NB4 (cell line): ENCODE measurements at regions not wholly inside any gene's neighbourhood (a gene's known extent, or its start where the extent isn't known, plus 50 kb on each side); places are given as distances from the start of the nearest gene placed in this dataset.

Experiments
- DNase-seq: peaks from one replicate; pipeline ENCODE4 v3.0.0; 2010; ENCODE audit warnings: low read depth
- H3K4me3 ChIP-seq: one replicate; pipeline ENCODE4 v1.5.1; 2011; ENCODE audit warnings: mild to moderate bottlenecking, low read depth, low read length, moderate library complexity
- MYC ChIP-seq: IDR thresholded peaks from 2 replicates; pipeline ENCODE4 v1.6.1; 2011; ENCODE audit warnings: low read depth, low read length
- POLR2A ChIP-seq: IDR thresholded peaks from 2 replicates; pipeline ENCODE4 v1.6.1; 2011; ENCODE audit warnings: mild to moderate bottlenecking; ENCODE audit not compliant: insufficient read length; ENCODE audit errors: extremely low read depth
- TF ChIP-seq, protein P1 (sequence below): IDR thresholded peaks from one replicate; pipeline ENCODE4 v1.5.1; 2012; ENCODE audit warnings: low read depth, low read length
- TF ChIP-seq, protein P2 (sequence below): IDR thresholded peaks from 2 replicates; pipeline ENCODE4 v1.6.1; 2011; ENCODE audit warnings: low read depth, low read length

DNA sequence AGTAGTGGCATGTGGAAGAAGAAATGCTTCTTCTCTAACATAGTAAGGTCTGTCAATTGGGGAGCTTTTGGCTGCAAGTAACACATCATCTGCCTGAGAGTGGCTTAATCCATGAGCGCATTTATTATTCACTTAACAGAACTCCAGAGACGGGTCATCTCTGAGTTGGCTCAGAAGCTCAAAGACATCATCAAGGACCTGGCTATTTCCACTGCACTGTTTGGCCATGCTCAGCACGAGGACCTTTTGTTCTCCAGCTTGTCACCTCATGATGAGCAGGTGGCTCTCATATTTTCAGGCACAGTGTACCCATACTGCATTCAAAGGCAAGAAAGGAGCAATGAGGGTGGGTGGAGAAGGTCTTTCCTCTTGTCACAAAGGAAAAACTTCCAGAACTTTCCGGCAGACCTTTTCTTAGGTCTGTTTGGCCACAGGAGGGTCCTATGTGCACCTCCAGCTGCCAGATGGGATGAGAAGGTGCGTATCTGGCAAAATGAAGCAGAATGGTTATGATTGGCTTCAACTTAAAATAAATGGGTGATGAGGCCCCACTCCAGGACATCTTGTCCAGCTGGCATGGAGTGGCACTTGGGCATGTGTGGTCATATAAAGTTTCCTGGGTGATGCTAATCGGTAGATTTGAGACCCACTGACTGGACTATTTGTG, 55.6 kb upstream of the SHH start:
- TF ChIP-seq POLR2A = no peak
- TF ChIP-seq, protein P1, sequence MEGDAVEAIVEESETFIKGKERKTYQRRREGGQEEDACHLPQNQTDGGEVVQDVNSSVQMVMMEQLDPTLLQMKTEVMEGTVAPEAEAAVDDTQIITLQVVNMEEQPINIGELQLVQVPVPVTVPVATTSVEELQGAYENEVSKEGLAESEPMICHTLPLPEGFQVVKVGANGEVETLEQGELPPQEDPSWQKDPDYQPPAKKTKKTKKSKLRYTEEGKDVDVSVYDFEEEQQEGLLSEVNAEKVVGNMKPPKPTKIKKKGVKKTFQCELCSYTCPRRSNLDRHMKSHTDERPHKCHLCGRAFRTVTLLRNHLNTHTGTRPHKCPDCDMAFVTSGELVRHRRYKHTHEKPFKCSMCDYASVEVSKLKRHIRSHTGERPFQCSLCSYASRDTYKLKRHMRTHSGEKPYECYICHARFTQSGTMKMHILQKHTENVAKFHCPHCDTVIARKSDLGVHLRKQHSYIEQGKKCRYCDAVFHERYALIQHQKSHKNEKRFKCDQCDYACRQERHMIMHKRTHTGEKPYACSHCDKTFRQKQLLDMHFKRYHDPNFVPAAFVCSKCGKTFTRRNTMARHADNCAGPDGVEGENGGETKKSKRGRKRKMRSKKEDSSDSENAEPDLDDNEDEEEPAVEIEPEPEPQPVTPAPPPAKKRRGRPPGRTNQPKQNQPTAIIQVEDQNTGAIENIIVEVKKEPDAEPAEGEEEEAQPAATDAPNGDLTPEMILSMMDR = no peak
- TF ChIP-seq MYC = no peak
- TF ChIP-seq, protein P2, sequence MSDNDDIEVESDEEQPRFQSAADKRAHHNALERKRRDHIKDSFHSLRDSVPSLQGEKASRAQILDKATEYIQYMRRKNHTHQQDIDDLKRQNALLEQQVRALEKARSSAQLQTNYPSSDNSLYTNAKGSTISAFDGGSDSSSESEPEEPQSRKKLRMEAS = no peak
- H3K4me3 ChIP-seq = no peak overlapping the region
- no peak for DNase-seq

DNA sequence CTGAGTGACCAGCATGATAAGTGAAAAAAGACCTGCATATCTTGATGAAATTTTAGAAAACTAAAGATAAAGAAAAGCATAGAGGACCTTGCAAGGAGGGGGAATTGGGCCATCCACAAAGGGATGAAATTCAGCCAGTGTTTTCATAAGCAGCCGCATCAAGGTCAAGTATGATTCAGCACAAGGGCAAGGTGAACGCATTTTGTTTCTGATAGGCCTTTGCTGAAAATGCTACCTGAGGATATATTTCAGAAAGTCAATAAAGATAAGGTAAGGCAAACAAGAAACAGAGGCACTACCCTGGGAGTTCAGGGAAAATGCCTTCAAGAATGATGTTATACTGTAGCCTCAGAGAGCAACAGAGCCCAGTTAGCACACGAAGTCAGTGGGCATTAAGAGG, 55.0 kb upstream of the SHH start:
- TF ChIP-seq POLR2A (no peak), MYC (no peak)
- TF ChIP-seq, protein P2 = no peak
- TF ChIP-seq, protein P1 = no peak
- H3K4me3 ChIP-seq = no peak overlapping the region
- DNase-seq = no peak

DNA sequence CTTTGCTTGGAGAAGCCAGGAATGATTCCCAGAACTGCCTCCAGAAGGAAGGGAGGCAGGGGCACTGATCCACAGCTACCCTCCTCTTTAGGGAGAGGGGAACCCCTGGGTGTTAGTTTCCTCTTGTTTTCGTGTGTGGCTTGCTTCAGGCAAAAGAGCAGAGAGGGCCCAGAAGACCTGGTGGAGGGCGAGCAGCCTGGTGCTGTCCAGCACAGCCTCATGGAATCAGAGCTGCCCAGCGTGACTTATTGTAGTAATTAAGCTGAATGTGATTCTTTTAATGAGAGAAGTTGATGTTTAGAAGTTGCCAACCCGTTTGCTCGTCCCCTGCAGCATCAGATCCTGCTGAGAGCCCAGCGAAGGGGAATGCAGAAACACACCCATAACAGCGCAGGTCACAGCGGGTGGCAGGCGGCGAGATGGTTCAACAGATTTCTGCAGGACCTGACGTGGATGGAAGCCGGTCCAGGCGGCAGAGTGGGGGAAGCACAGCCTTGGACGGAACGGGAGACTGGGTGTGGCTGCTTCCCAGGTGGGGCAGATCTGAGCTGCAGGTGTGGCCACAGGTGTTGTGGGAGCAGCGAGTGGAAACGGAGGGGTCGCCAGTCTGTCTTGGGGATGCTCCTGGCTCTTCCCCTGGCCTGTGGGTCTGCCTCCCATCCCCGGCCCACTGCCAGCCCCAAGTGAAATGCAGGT, 53.7 kb upstream of the SHH start:
- no peak for TF ChIP-seq POLR2A
- TF ChIP-seq, protein P2 = 0 out of 2 replicates have a peak, but pooled peaks have one; percentile 6
- no peak for DNase-seq
- H3K4me3 ChIP-seq = no peak overlapping the region

DNA sequence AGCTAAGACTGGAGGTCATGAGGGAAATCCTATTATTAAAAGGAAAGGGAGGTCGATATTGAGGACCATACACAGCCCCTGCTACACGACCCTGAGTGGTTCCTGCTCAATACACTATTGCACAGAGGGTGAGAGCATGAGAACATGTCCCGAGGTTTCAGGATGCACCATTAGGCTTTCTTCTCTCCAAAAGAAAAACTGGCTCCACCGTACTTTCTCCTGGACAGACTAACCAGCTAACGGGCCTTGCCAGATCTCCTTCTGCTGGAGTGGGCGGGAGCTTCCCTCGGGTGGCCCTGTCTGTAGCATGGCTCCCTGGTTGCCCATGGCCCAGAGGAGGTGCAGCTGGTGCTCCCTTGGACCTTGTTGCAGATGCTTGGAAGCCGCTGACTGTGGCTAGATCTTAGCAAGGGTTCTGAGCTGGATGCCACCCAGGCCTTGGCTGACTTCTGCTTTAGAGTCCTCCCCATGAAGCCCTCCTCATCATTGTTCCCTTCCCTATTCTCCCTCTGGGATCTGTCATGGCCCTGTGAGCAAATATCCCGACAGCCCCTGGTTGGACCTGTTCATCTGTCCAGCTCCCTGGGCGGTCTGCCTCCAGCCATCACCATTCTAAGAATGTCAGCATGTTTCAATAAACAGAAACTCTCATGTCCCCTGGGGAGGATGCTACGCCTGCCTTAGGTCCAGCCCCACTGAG, 52.9 kb upstream of the SHH start:
- H3K4me3 ChIP-seq = no peak overlapping the region
- no peak for TF ChIP-seq MYC
- no peak for TF ChIP-seq POLR2A
- TF ChIP-seq, protein P1 = no peak
- TF ChIP-seq, protein P2 = no peak
- no peak for DNase-seq

DNA sequence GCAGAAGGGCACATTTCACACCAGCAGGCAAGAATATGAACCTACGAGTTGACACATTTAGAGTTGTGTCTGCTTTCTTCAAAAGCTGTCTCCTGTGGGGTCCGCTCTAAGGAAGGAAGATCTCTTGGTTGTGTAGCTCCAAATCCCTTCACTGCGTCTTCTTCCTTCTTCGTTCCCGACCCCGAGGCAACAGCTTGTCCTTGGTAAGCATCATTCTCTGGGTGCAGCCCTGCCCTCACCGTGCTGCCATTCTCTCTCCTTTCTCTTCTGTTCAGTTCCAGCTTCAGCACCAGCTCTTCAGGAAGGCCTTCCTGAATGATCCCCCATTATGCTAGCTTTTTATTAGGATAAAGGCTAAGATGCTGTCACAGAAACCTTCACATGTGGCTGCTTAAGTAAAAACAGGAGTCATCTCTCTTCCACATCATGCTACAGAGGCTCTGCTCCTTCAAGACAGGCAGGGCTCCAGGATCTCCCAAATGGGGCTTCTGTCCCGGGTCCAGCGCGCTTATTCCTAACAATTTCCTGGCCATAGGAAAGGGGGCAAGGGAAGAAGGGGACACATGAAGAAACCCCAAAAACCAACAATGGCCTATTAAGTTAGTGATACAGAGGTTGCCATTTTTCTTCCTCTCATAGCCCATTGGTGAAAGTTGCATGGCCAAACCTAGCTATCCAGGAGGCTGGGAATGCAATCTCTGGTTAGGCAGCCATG, 52.2 kb upstream of the SHH start:
- no peak for DNase-seq
- H3K4me3 ChIP-seq = no peak overlapping the region
- TF ChIP-seq POLR2A (no peak), MYC (no peak)
- TF ChIP-seq, protein P1 = no peak
- TF ChIP-seq, protein P2 = no peak

DNA sequence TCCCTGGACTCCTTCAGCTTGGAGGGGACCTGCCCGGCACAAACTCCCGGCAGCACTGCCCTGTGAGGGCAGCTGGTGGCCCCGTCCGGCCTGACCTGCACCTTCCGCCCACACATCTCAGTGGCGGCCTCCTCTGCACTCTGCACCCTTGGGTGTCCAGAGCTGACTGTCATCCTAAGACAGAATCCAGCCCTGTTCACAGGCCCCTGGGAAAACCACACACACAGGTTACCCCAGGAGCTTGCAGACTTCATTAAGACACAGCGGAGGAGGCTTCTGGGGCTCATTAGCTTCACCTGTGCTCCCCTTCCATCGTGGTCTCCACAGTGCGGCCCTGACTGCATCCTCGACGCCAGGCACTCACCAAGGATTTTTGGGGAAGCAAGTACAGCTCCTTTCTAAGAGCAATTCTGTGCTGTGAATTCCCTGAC, 51.5 kb upstream of the SHH start:
- no peak for TF ChIP-seq MYC
- TF ChIP-seq, protein P2 = no peak
- TF ChIP-seq, protein P1 = no peak
- TF ChIP-seq POLR2A = no peak
- no peak overlapping the region for H3K4me3 ChIP-seq
- no peak for DNase-seq
